MM.1S (cell line): ENCODE measurements at regions not wholly inside any gene's neighbourhood (a gene's known extent, or its start where the extent isn't known, plus 50 kb on each side); places are given as distances from the start of the nearest gene placed in this dataset.

Experiments
- EZH2 ChIP-seq: fragments of 300-600 bp; sonication (generic); optimal IDR thresholded peaks from 2 replicates; pipeline ENCODE3; 2017; ENCODE audit warnings: low read depth, mild to moderate bottlenecking, antibody characterized with exemption, low read length, mixed read lengths
- EZH2phosphoT487 ChIP-seq: fragments of 300-600 bp; sonication (generic); IDR thresholded peaks from 2 replicates; pipeline ENCODE4 v1.6.1; 2018; ENCODE audit warnings: antibody characterized with exemption, low read length
- TF ChIP-seq, protein P1 (sequence below): fragments of 300-600 bp; sonication (generic); IDR thresholded peaks from 2 replicates; pipeline ENCODE4 v1.5.1; 2016; ENCODE audit warnings: antibody characterized with exemption, low read length, mixed read lengths

DNA sequence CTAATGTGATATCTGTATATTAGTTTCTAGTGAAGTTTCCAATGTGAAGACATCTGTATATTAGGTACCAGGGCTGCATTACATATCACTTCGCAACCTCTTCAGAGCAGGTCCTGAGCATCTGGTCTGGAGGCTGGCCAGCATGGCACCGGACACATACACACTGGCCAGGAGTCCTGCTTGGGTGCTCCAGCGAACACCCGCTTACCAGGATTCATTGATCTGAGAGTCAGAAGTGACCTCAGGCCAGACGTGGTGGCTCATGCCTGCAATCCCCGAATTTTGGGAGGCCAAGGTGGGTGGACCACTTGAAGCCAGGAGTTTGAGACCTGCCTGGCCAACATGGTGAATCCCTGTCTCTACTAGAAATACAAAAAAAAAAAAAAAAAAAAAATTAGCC lies 93.0 kb upstream of the IRS2 start:
- TF ChIP-seq EZH2phosphoT487: no peak
- TF ChIP-seq, protein P1, sequence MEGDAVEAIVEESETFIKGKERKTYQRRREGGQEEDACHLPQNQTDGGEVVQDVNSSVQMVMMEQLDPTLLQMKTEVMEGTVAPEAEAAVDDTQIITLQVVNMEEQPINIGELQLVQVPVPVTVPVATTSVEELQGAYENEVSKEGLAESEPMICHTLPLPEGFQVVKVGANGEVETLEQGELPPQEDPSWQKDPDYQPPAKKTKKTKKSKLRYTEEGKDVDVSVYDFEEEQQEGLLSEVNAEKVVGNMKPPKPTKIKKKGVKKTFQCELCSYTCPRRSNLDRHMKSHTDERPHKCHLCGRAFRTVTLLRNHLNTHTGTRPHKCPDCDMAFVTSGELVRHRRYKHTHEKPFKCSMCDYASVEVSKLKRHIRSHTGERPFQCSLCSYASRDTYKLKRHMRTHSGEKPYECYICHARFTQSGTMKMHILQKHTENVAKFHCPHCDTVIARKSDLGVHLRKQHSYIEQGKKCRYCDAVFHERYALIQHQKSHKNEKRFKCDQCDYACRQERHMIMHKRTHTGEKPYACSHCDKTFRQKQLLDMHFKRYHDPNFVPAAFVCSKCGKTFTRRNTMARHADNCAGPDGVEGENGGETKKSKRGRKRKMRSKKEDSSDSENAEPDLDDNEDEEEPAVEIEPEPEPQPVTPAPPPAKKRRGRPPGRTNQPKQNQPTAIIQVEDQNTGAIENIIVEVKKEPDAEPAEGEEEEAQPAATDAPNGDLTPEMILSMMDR: no peak
- TF ChIP-seq EZH2: no peak
